ENCODE measurements at regions not wholly inside any gene's neighbourhood (a gene's known extent, or its start where the extent isn't known, plus 50 kb on each side); places are given as distances from the start of the nearest gene placed in this dataset.
A peak's percentile ranks its signal among the peaks of the same experiment; 100 is the strongest.

DNA sequence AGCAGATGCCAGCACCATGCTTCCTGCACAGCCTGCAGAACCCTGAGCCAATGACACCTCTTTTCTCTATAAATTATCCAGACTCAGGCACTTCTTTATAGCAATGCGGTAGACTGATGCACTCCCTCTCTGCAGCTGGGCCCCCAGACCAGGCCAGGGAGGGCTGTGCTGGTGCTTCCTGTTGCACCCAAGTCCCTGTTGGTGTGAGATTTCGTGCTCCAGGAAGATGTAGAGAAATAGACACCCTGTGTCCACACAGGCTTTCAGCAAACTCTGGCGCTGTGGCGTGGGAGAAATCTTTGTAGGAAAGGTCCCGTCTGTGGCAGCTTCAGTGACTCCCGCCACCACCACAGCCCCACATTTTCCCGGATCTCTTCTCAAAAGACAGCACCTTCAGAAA, 572.2 kb downstream of the GALR1 start:
- no peak for DNase-seq

DNA sequence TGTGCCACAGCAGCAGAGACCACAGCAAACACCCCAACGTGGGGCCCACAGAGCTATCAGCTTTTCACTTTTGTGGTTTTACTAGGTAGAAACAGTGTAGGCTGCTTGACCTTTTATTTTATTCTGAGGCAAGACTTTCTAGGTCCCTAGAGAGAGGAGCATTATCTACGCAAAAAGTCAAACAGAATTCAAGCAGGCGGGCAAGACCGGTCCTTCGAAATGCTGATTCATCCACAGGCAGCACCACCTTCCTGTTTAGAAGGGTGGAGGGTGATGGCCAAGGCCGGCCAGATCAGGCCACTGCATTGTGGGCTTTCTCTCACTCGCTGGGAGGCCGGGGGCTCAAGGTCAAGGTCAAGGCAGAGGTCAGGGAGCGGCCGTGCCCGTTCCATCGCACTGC, 573.0 kb downstream of the GALR1 start:
- DNase-seq, result no peak

- no peak for DNase-seq
Observed at GRCh38 chr18:77833807-77834206, 584.2 kb downstream of the GALR1 start.

- DNase-seq, result no peak
Observed at GRCh38 chr18:77851802-77852201, 602.2 kb downstream of the GALR1 start.

DNA sequence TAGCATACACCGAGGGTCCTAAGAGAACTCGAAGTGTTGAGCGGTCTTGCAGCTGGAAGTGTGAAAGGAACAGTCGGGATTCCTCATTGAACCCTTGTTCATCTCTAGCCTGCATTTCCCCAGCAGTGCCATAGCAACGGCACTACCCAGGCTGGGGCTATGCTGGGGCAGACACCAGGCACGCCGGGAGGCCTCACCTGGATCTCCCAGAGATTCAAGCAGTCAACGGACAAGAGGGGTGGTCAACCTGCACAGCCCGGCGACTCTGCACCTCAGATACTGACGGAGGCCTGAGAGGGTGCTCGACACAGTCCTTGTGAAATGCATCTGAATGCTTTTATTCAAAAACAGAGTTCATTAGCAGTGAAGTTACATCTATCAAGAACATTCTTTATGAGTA, 604.2 kb downstream of the GALR1 start:
- DNase-seq, result no peak

DNA sequence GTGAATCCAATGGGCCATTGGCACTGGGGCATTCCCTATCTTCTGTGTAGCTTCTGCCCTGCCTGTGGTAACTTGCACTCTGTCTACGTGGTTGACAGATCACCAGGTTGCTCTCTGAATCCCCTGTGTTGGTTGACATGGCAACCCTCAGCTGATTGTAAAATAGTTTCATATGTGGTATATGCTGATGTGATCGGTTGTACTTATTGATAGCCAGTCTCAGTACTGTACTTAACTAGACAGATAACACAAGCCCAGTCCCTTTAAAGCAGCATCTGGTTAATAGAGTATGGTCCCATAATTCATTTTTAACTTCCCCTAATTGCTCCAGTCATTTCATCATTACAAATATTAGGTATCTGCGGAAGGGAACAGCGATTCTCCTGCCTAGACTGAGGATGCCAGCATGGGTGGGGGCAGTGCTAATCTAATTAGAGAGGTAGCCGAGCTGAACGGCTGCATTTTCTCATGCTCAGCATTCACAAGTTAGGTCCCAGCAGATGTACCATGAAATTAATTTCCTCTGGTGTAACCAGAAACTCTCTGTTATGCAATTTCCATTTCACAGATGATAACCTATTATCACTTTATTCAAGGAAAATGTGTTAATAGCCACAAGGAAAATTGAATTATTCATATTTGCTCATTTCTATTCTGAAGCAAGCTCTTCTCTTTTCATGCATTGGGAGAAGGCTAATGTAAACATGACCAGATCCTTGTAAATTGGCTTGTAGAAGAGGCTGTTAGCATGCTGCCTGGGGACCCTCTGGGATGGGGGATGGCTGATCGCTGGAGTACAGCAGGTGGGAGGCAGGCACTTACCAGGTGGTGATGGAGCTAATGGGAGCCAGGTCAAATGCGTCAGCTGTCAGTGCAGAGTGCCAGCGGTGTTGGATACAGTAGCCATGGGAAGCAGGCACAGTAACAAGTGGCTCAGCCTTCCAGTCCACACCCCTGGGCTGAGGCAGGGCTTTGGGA, 608.3 kb downstream of the GALR1 start:
- DNase-seq, result no peak

DNA sequence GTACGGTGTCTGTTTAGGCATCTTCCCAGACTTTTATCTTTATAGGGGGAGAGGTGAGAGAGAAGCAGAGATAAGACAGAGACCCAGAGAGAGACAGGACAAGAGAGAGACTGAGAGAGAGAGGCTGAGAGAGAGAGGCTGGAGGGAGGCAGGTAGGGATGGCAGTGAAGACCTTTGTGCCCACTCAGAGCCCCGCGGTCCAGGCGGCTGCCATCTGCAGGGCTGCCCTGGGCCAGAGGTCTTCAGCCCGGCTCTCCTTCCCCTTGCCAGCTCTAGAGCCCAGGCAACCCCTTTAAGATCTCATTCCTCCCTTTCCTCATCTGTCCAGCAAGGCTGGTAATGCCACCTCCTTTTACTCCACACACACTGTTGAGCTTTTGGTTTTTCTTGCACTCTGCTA, 610.0 kb downstream of the GALR1 start:
- no peak for DNase-seq

- DNase-seq, result no peak
Observed at GRCh38 chr18:77862066-77862757, 612.6 kb downstream of the GALR1 start.

DNA sequence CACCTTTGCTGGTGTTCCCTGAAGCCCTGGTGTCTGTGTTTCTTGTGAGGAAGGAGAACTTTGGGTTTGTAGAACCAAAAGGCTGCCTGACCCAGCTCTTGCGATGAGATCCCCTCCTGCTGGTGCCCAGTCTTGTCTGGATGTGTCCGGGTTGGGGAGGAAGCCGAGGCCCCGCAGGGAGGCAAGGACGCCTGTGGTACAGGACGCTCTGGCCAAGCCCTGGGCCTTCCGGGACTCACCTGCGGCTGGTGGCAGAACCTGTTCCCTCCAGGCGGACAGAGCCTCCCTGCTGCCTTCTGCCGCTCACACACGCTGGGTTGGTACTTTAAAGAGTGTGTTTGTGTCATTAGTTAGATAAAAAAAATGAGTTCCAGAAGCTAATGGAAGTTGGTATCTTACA, 616.2 kb downstream of the GALR1 start:
- DNase-seq, result no peak

DNA sequence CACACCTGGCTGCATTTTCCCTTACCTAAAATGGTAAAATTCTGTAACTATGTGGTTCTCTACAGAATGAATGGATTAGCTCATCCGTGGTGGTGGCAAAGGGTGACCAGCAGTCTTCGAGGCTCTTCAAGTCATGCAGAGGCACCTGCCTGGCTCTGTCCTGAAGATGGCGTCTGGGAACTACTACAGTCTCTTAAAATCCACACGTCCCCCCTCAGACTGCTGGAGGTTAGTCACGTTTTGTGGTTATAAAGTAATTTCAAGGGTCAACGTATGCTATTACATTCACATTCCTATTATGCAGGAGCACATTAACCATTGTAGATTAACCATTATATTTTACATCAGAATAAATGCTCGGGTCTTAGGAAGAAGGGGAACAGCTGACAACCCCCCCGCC, 616.7 kb downstream of the GALR1 start:
- no peak for DNase-seq

GRCh38 chr18:77870199-77870598, 620.6 kb downstream of the GALR1 start:
- DNase-seq, result no peak

GRCh38 chr18:77870894-77871293, 621.2 kb downstream of the GALR1 start:
- no peak for DNase-seq

DNA sequence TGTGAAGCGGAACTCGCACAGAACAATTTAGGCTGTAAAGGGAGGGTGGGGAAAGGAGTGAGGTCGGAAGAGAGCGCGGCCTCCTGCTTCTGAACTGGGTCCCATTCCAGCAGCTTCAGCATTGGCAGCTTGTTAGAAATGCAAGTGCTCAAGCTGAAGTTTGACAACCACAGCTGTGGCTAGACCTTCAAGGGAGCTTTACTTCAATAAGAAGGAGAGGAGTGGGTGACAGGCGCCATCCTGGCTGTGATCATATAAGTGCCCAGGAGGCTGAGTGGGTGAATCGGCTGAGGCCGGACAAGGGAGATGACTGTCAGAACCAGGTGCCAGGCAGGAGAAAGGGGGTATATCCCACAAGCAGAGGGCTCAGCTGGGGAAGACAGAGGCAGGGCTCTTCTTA, 622.5 kb downstream of the GALR1 start:
- DNase-seq, result no peak

GRCh38 chr18:77876319-77876865, 626.7 kb downstream of the GALR1 start:
- DNase-seq, result no peak

- DNase-seq, result no peak
Observed at GRCh38 chr18:77879829-77880228, 630.2 kb downstream of the GALR1 start.

- DNase-seq, result no peak
Observed at GRCh38 chr18:77884454-77884853, 634.8 kb downstream of the GALR1 start.

DNA sequence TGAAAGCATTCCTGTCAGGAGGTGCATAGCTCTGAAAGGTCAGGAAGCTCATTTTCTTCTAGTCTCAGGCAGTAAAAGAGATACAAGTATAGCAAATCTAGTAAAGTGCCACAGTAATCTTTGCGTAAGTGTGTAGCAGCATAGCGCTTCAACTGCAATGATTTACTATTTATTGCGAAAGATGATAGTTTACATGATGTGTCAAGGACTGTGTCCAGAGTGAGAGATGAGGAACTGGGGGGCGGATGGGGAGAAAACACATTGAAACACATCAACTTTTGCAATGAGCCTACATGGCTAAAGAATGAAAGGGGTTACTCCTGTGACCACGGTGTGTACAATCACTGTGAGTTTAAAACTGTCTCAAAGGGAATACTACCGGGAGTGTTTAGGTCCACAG, 644.4 kb downstream of the GALR1 start:
- no peak for DNase-seq

- DNase-seq, result no peak
Observed at GRCh38 chr18:77895250-77895649, 645.6 kb downstream of the GALR1 start.

DNA sequence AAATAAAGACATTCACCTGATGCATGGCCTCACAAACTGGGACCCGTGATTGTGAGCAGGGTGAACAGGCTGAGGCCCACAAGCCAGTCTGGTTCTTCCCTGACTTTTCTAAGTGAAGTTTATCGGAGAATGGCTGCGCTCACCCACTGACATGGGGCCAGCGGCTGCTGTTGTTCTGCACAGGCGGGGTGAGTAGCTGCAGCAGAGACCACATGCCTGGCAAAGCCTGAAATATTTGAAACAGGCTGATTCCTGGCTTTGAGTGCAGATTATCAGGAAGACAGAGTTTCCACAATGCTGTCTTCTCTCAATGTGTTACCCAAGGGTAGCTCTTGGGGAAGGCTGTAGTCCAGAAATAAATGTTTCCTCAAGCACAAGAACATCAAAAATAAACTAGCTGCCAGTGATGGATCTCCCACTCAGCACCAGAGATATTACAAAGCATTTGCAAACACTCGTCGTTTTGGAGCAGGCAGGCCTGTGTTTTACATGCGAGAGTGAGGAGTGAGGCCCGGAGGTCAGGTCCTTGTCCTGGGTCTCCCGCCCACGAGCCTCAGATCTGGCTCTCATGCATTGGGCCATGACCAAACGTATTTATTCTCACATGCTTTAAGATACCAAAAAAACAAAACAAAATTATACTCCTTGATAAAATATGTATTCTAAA, 647.1 kb downstream of the GALR1 start:
- peak in 1 of 58 donors; percentile 6 for DNase-seq

DNA sequence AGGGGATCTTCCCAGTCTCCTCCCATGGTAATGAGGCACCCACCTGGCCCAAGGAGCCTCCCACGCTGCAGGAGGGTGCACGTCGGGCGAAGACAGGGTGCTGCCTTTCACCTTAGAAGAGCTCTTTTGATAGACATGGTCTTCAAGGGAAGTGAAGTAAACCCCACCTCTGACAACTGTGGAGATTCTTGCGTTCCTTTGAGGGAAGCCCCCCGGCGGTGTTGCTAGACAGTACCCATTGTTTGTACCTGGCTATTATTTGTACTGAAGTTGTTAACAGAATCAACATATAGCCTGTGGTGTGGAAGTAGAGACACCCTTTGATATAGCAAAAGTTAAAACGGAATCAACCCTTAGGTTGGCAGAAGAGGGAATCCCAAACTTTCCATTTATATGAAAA, 648.0 kb downstream of the GALR1 start:
- DNase-seq, result no peak

DNA sequence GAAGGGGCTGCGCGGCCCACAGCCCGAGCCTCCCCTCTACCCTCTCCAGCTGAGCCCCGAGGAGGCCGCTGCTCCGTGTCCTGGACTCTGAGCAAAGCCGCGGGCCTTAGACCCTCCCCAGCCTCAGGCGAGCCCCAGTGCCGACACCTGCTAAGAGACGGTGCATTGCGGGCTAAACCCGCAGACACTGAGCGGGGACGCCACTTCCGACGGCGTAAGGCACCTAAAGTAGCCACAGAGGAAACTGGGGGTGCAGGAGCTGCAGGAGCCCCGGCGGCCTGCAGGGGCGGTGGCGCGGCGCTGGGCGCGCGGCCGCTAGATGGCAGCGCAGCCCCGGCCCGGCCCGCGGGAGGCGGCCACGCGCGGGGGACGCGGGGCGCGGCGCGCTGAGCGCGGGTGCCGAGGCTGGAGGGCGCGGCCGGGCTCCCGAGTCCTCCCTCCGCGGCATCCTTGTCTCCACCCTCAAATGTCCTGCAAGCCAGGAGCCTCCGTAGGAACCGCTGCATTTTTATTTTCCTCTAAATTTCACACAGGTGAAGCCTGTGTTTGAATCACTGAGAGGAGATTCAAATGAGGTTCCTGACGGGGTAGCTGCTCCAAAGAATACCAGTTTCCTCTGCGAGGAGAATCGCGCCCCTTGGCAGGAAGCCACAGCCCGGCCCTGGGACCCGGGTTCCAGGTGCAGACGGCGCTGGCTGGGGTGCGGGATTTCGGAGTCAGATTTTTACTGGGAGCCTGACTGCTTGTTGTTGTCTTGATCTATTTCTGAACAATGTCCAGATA, 650.5 kb downstream of the GALR1 start:
- DNase-seq, result peak in 21 of 58 donors; percentile 10 to 44 (median 20)
